ENCODE measurements at regions not wholly inside any gene's neighbourhood (a gene's known extent, or its start where the extent isn't known, plus 50 kb on each side); places are given as distances from the start of the nearest gene placed in this dataset.

GRCh38 chr6:154580397-154581135 lies 70.1 kb upstream of the CNKSR3 start:
- TF ChIP-seq, protein P1, sequence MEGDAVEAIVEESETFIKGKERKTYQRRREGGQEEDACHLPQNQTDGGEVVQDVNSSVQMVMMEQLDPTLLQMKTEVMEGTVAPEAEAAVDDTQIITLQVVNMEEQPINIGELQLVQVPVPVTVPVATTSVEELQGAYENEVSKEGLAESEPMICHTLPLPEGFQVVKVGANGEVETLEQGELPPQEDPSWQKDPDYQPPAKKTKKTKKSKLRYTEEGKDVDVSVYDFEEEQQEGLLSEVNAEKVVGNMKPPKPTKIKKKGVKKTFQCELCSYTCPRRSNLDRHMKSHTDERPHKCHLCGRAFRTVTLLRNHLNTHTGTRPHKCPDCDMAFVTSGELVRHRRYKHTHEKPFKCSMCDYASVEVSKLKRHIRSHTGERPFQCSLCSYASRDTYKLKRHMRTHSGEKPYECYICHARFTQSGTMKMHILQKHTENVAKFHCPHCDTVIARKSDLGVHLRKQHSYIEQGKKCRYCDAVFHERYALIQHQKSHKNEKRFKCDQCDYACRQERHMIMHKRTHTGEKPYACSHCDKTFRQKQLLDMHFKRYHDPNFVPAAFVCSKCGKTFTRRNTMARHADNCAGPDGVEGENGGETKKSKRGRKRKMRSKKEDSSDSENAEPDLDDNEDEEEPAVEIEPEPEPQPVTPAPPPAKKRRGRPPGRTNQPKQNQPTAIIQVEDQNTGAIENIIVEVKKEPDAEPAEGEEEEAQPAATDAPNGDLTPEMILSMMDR (IDR thresholded peaks at IDR 0.05; ENCODE audit: low read depth, low read length) = no peak
- Histone ChIP-seq H3K9me3 (ENCODE audit: low read depth) (no peaks in the 10 kb centered on the region), H3K27ac (no peak overlapping the region), H3K36me3 (no peaks in the 10 kb centered on the region), H3K4me3 (no peak overlapping the region), H3K27me3 (no peaks in the 10 kb centered on the region), H3K4me1 (ENCODE audit: low read depth) (no peaks in the 10 kb centered on the region)
- no peak for DNase-seq (ENCODE audit: low read depth in 1 of 2, low spot score in 1 of 2)

GRCh38 chr6:154582696-154583095 lies 72.2 kb upstream of the CNKSR3 start:
- no peak for DNase-seq (ENCODE audit: low read depth in 1 of 2, low spot score in 1 of 2)
- TF ChIP-seq, protein P1 (IDR thresholded peaks at IDR 0.05; ENCODE audit: low read depth, low read length) = no peak
- H3K27ac ChIP-seq = no peak overlapping the region
- H3K36me3 ChIP-seq = no peaks in the 10 kb centered on the region
- H3K9me3 ChIP-seq (ENCODE audit: low read depth) = no peaks in the 10 kb centered on the region
- H3K4me3 ChIP-seq = no peak overlapping the region
- H3K4me1 ChIP-seq (ENCODE audit: low read depth) = no peaks in the 10 kb centered on the region
- no peaks in the 10 kb centered on the region for H3K27me3 ChIP-seq

GRCh38 chr6:154583546-154584188 lies 73.2 kb upstream of the CNKSR3 start:
- no peak for DNase-seq (ENCODE audit: low read depth in 1 of 2, low spot score in 1 of 2)
- Histone ChIP-seq H3K36me3 (no peaks in the 10 kb centered on the region), H3K4me3 (no peak overlapping the region), H3K4me1 (ENCODE audit: low read depth) (no peaks in the 10 kb centered on the region), H3K9me3 (ENCODE audit: low read depth) (no peaks in the 10 kb centered on the region), H3K27me3 (no peaks in the 10 kb centered on the region), H3K27ac (no peak overlapping the region)
- TF ChIP-seq, protein P1 (IDR thresholded peaks at IDR 0.05; ENCODE audit: low read depth, low read length) = no peak

- Histone ChIP-seq H3K4me1 (ENCODE audit: low read depth) (peaks cover 19% of the 10 kb centered on the region), H3K36me3 (no peaks in the 10 kb centered on the region), H3K4me3 (no peak overlapping the region), H3K9me3 (ENCODE audit: low read depth) (no peaks in the 10 kb centered on the region), H3K27me3 (no peaks in the 10 kb centered on the region), H3K27ac (no peak overlapping the region)
- TF ChIP-seq, protein P1 (IDR thresholded peaks at IDR 0.05; ENCODE audit: low read depth, low read length) = no peak
- DNase-seq (ENCODE audit: low read depth in 1 of 2, low spot score in 1 of 2) = no peak
Observed at GRCh38 chr6:154590756-154591155, 80.3 kb upstream of the CNKSR3 start.

GRCh38 chr6:154591234-154591633 lies 80.7 kb upstream of the CNKSR3 start:
- TF ChIP-seq, protein P1 (IDR thresholded peaks at IDR 0.05; ENCODE audit: low read depth, low read length) = no peak
- no peaks in the 10 kb centered on the region for H3K9me3 ChIP-seq (ENCODE audit: low read depth)
- no peak for DNase-seq (ENCODE audit: low read depth in 1 of 2, low spot score in 1 of 2)
- no peaks in the 10 kb centered on the region for H3K27me3 ChIP-seq
- no peak overlapping the region for H3K27ac ChIP-seq
- no peak overlapping the region for H3K4me3 ChIP-seq
- H3K36me3 ChIP-seq = no peaks in the 10 kb centered on the region
- H3K4me1 ChIP-seq (ENCODE audit: low read depth) = peaks cover 20% of the 10 kb centered on the region

Measured in cardiac muscle cell (in vitro differentiated cells and primary cell).